ENCODE measurements at regions not wholly inside any gene's neighbourhood (a gene's known extent, or its start where the extent isn't known, plus 50 kb on each side); places are given as distances from the start of the nearest gene placed in this dataset.

DNA sequence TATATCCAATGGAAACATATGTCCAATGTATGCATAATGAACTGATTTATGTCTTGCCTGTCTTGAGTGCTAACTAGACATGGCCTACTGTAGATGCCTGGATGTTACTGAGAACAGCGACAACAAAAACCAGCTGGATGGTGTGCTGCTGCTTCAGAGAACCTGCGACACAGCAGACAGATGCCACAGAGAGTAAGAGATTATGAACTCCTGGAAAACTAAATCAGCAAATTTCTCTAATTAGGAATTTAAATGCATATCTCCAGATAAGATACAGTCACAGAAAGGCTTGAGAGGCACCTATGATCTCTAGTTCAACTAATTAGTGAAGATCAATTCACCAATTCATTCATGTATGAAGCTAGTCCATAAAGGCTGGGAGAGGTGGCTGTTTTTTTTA is 1508.0 kb upstream of the TENM4 start:
- H3K27ac Mint-ChIP-seq, result no peak overlapping the region
- H3K36me3 Mint-ChIP-seq (ENCODE audit: insufficient read depth), result peaks cover 3% of the 10 kb centered on the region
- peaks cover 16% of the 10 kb centered on the region for H3K9me3 Mint-ChIP-seq (ENCODE audit: low read depth)
- DNase-seq (ENCODE audit: low spot score, unreplicated experiment), result no peak
- H3K4me1 Mint-ChIP-seq (ENCODE audit: low read depth), result no peaks in the 10 kb centered on the region
- H3K4me3 Mint-ChIP-seq (ENCODE audit: low read depth), result no peak overlapping the region
- no peaks in the 10 kb centered on the region for H3K27me3 Mint-ChIP-seq
- TF ChIP-seq CTCF (IDR thresholded peaks at IDR 0.05; ENCODE audit: unreplicated experiment), result no peak

- no peak for DNase-seq (ENCODE audit: low spot score, unreplicated experiment)
- peaks cover 4% of the 10 kb centered on the region for H3K9me3 Mint-ChIP-seq (ENCODE audit: low read depth)
- no peaks in the 10 kb centered on the region for H3K4me1 Mint-ChIP-seq (ENCODE audit: low read depth)
- H3K4me3 Mint-ChIP-seq (ENCODE audit: low read depth), result no peak overlapping the region
- TF ChIP-seq CTCF (IDR thresholded peaks at IDR 0.05; ENCODE audit: unreplicated experiment), result no peak
- peaks cover 3% of the 10 kb centered on the region for H3K36me3 Mint-ChIP-seq (ENCODE audit: insufficient read depth)
- H3K27ac Mint-ChIP-seq, result no peak overlapping the region
- peaks cover 4% of the 10 kb centered on the region for H3K27me3 Mint-ChIP-seq
Measured at GRCh38 chr11:80944758-80945157, 1503.9 kb upstream of the TENM4 start.

GRCh38 chr11:80943226-80943625 is 1502.4 kb upstream of the TENM4 start:
- DNase-seq (ENCODE audit: low spot score, unreplicated experiment), result no peak
- peaks cover 4% of the 10 kb centered on the region for H3K27me3 Mint-ChIP-seq
- H3K9me3 Mint-ChIP-seq (ENCODE audit: low read depth), result no peaks in the 10 kb centered on the region
- H3K27ac Mint-ChIP-seq, result no peak overlapping the region
- TF ChIP-seq CTCF (IDR thresholded peaks at IDR 0.05; ENCODE audit: unreplicated experiment), result no peak
- H3K4me1 Mint-ChIP-seq (ENCODE audit: low read depth), result peaks cover 2% of the 10 kb centered on the region
- H3K36me3 Mint-ChIP-seq (ENCODE audit: insufficient read depth), result no peaks in the 10 kb centered on the region
- H3K4me3 Mint-ChIP-seq (ENCODE audit: low read depth), result no peak overlapping the region

GRCh38 chr11:80937842-80938241 is 1497.0 kb upstream of the TENM4 start:
- H3K4me1 Mint-ChIP-seq (ENCODE audit: low read depth), result peaks cover 2% of the 10 kb centered on the region
- no peak for TF ChIP-seq CTCF (IDR thresholded peaks at IDR 0.05; ENCODE audit: unreplicated experiment)
- no peaks in the 10 kb centered on the region for H3K36me3 Mint-ChIP-seq (ENCODE audit: insufficient read depth)
- no peak overlapping the region for H3K27ac Mint-ChIP-seq
- no peak overlapping the region for H3K4me3 Mint-ChIP-seq (ENCODE audit: low read depth)
- no peak for DNase-seq (ENCODE audit: low spot score, unreplicated experiment)
- H3K27me3 Mint-ChIP-seq, result no peaks in the 10 kb centered on the region
- H3K9me3 Mint-ChIP-seq (ENCODE audit: low read depth), result no peaks in the 10 kb centered on the region

- H3K4me1 Mint-ChIP-seq (ENCODE audit: low read depth), result peaks cover 4% of the 10 kb centered on the region
- no peak for DNase-seq (ENCODE audit: low spot score, unreplicated experiment)
- no peak overlapping the region for H3K4me3 Mint-ChIP-seq (ENCODE audit: low read depth)
- H3K27ac Mint-ChIP-seq, result no peak overlapping the region
- no peaks in the 10 kb centered on the region for H3K9me3 Mint-ChIP-seq (ENCODE audit: low read depth)
- H3K27me3 Mint-ChIP-seq, result no peaks in the 10 kb centered on the region
- no peak for TF ChIP-seq CTCF (IDR thresholded peaks at IDR 0.05; ENCODE audit: unreplicated experiment)
- no peaks in the 10 kb centered on the region for H3K36me3 Mint-ChIP-seq (ENCODE audit: insufficient read depth)
Measured at GRCh38 chr11:80930038-80930437, 1489.2 kb upstream of the TENM4 start.

Measured in progenitor cell of endocrine pancreas (in vitro differentiated cells).